SK-N-SH (cell line): ENCODE measurements at regions not wholly inside any gene's neighbourhood (a gene's known extent, or its start where the extent isn't known, plus 50 kb on each side); places are given as distances from the start of the nearest gene placed in this dataset.

ENCODE experiments used
- CTCF ChIA-PET: fragments of 300-600, 350-600 bp; formaldehyde crosslinking; extraction: SDS; loops from one replicate; lab custom pipeline; 2021; lab: Yijun Ruan, JAX
- POLR2A ChIA-PET: fragments of 350-600 bp; sonication (Branson Sonifier 250); formaldehyde crosslinking; extraction: SDS; loops from one replicate; lab custom pipeline; 2020; ENCODE audit warnings: antibody characterized with exemption, inconsistent platforms; lab: Yijun Ruan, JAX
- DNase-seq: peaks from one replicate; pipeline ENCODE4 v3.0.0; 2012
- H2AFZ ChIP-seq: fragments of 200-600 bp; sonication (generic); 2 replicates; pipeline ENCODE4 v1.8.1; 2016; ENCODE audit warnings: antibody characterized with exemption, mild to moderate bottlenecking, low read depth
- H3F3A ChIP-seq: fragments of 200-600 bp; sonication (generic); replicated peaks from 2 replicates; pipeline ENCODE3; 2016; ENCODE audit warnings: antibody characterized with exemption, mild to moderate bottlenecking; ENCODE audit not compliant: insufficient read depth
- H3K27ac ChIP-seq, 2 experiments: fragments of 200-500 bp in 1 of 2; fragments of 200-600 bp in 1 of 2; sonication (Bioruptor generic) in 1 of 2; sonication (generic), shearing (Covaris generic) in 1 of 2; 2 replicates each; pipeline versions ENCODE4 v1.5.1 to v1.6.1; 2014 to 2016; ENCODE audit warnings: low read depth in 2 of 2, inconsistent platforms in 1 of 2, low read length in 1 of 2, mild to moderate bottlenecking in 1 of 2, mixed read lengths in 1 of 2
- H3K27me3 ChIP-seq: fragments of 200-600 bp; sonication (generic), shearing (Covaris generic); 2 replicates; pipeline ENCODE4 v1.6.1; 2016; ENCODE audit warnings: mixed run types; ENCODE audit not compliant: insufficient read depth
- H3K36me3 ChIP-seq, 2 experiments: fragments of 200-500 bp in 1 of 2; fragments of 200-600 bp in 1 of 2; sonication (Bioruptor generic) in 1 of 2; sonication (generic) in 1 of 2; replicated peaks in 1 of 2; 2 replicates each; pipeline versions ENCODE3 to v1.5.1; 2014 to 2016; ENCODE audit warnings: low read length in 1 of 2, mild to moderate bottlenecking in 1 of 2; ENCODE audit not compliant: insufficient read depth in 2 of 2, control insufficient read depth in 1 of 2
- H3K4me1 ChIP-seq, 2 experiments: fragments of 200-500 bp in 1 of 2; fragments of 200-600 bp in 1 of 2; sonication (Bioruptor generic) in 1 of 2; sonication (generic), shearing (Covaris generic) in 1 of 2; 2 replicates each; pipeline versions ENCODE4 v1.5.1 to v1.6.1; 2014 to 2016; ENCODE audit warnings: low read depth in 1 of 2, low read length in 1 of 2, mixed run types in 1 of 2; ENCODE audit not compliant: insufficient read depth in 2 of 2, control insufficient read depth in 1 of 2
- H3K4me2 ChIP-seq: fragments of 200-600 bp; sonication (generic), shearing (Covaris generic); 2 replicates; pipeline ENCODE4 v1.6.1; 2017; ENCODE audit warnings: mixed run types
- H3K4me3 ChIP-seq, 2 experiments: fragments of 200-500 bp in 1 of 2; fragments of 200-600 bp in 1 of 2; sonication (Bioruptor generic) in 1 of 2; sonication (generic), shearing (Covaris generic) in 1 of 2; 2 replicates each; pipeline versions ENCODE4 v1.5.1 to v1.8.1; 2014 to 2016; ENCODE audit warnings: low read depth in 2 of 2, inconsistent platforms in 1 of 2, low read length in 1 of 2, mild to moderate bottlenecking in 1 of 2, mixed read lengths in 1 of 2, moderate library complexity in 1 of 2
- H3K79me2 ChIP-seq: fragments of 200-600 bp; sonication (generic); 2 replicates; pipeline ENCODE4 v1.8.1; 2017; ENCODE audit warnings: mild to moderate bottlenecking; ENCODE audit not compliant: insufficient read depth
- H3K9ac ChIP-seq: fragments of 200-600 bp; sonication (generic); 2 replicates; pipeline ENCODE4 v1.6.1; 2017; ENCODE audit warnings: mixed run types
- H3K9me2 ChIP-seq: fragments of 200-600 bp; sonication (generic); 2 replicates; pipeline ENCODE4 v1.6.1; 2017; ENCODE audit warnings: mixed run types
- H3K9me3 ChIP-seq: fragments of 200-600 bp; sonication (generic); 2 replicates; pipeline ENCODE4 v1.6.1; 2017; ENCODE audit warnings: mixed run types, mild to moderate bottlenecking, moderate library complexity
- H4K20me1 ChIP-seq: fragments of 200-600 bp; sonication (generic); 2 replicates; pipeline ENCODE4 v1.6.1; 2017; ENCODE audit warnings: mild to moderate bottlenecking, mixed run types; ENCODE audit not compliant: insufficient read depth
- CHD2 ChIP-seq: fragments of 150-350 bp; IDR thresholded peaks from 2 replicates; pipeline ENCODE4 v1.6.1; 2018; ENCODE audit warnings: low read length; ENCODE audit not compliant: partially characterized antibody
- CTCF ChIP-seq: fragments of 200-600 bp; sonication (generic); IDR thresholded peaks from 2 replicates; pipeline ENCODE4 v1.6.1; 2017; ENCODE audit warnings: antibody characterized with exemption, mild to moderate bottlenecking, moderate library complexity
- EP300 ChIP-seq, 2 experiments: IDR thresholded peaks; 2 replicates each; pipeline versions ENCODE4 v1.4.0 to v1.6.1; 2012; ENCODE audit warnings: borderline replicate concordance in 1 of 2, low read depth in 1 of 2, low read length in 1 of 2
- FOXM1 ChIP-seq: IDR thresholded peaks from 2 replicates; pipeline ENCODE4 v1.4.0; 2012; ENCODE audit warnings: low read depth, mild to moderate bottlenecking
- GATA2 ChIP-seq: sonication (generic); formaldehyde crosslinking; IDR thresholded peaks from 2 replicates; pipeline ENCODE4 v1.5.0; 2020; ENCODE audit warnings: mild to moderate bottlenecking, missing genetic modification reagents
- IRF3 ChIP-seq: fragments of 150-350 bp; IDR thresholded peaks from 2 replicates; pipeline ENCODE4 v1.6.1; 2016; ENCODE audit warnings: mild to moderate bottlenecking, low read depth, low read length
- MAX ChIP-seq: IDR thresholded peaks from 2 replicates; pipeline ENCODE4 v1.4.0; 2012; ENCODE audit warnings: low read depth
- MEF2A ChIP-seq: IDR thresholded peaks from 2 replicates; pipeline ENCODE4 v1.4.0; 2012; ENCODE audit warnings: low read depth, borderline replicate concordance
- NFIC ChIP-seq: IDR thresholded peaks from 2 replicates; pipeline ENCODE4 v1.4.0; 2012; ENCODE audit warnings: borderline replicate concordance
- RAD21 ChIP-seq: IDR thresholded peaks from 2 replicates; pipeline ENCODE4 v1.6.1; 2012; ENCODE audit warnings: mild to moderate bottlenecking, low read length
- RCOR1 ChIP-seq: fragments of 150-350 bp; IDR thresholded peaks from 2 replicates; pipeline ENCODE4 v1.6.1; 2017; ENCODE audit warnings: antibody characterized with exemption, low read length
- REST ChIP-seq: IDR thresholded peaks from 2 replicates; pipeline ENCODE4 v1.6.1; 2012; ENCODE audit warnings: mild to moderate bottlenecking, low read depth, low read length, moderate library complexity
- RFX5 ChIP-seq: IDR thresholded peaks from 2 replicates; pipeline ENCODE4 v1.6.1; 2012; ENCODE audit warnings: mild to moderate bottlenecking, improper control_type of control experiment, low read length
- TCF12 ChIP-seq: IDR thresholded peaks from 2 replicates; pipeline ENCODE4 v1.4.0; 2012
- USF1 ChIP-seq: IDR thresholded peaks from 2 replicates; pipeline ENCODE4 v1.4.0; 2012; ENCODE audit warnings: low read depth, borderline replicate concordance
- USF2 ChIP-seq: fragments of 150-350 bp; IDR thresholded peaks from 2 replicates; pipeline ENCODE4 v1.6.1; 2017; ENCODE audit warnings: antibody characterized with exemption, low read length, low read depth, borderline replicate concordance
- WGBS: methylation state at CpG from one replicate; pipeline ENCODE4 v1.1.6; 2017; ENCODE audit warnings: low lambda C conversion rate; 5-methylcytosine and 5-hydroxymethylcytosine counted together

- H3K36me3 ChIP-seq, result no peaks in the 10 kb centered on the region
- no peak overlapping the region for H3K4me2 ChIP-seq
- no peaks in the 10 kb centered on the region for H3K9me3 ChIP-seq
- no peak overlapping the region for H2AFZ ChIP-seq
- H3K4me1 ChIP-seq, result peaks cover 3 to 7% of the 10 kb centered on the region in 2 experiments; a peak in 2 of 4 replicates
- H3K79me2 ChIP-seq, result no peaks in the 10 kb centered on the region
- H3K27me3 ChIP-seq, result no peaks in the 10 kb centered on the region
- TF ChIP-seq EP300 (IDR thresholded peaks at IDR 0.05; ENCODE audit: borderline replicate concordance in 1 of 2, low read depth in 1 of 2, low read length in 1 of 2), result no peak
- TF ChIP-seq NFIC, result no peak
- TF ChIP-seq CTCF, result no peak
- TF ChIP-seq FOXM1, result no peak
- no peak for TF ChIP-seq IRF3
- no peak for TF ChIP-seq REST
- no peak for TF ChIP-seq MEF2A
- no peak for TF ChIP-seq MAX
- TF ChIP-seq RAD21, result no peak
- TF ChIP-seq CHD2, result no peak
- no peak for TF ChIP-seq TCF12
- TF ChIP-seq RCOR1, result no peak
- TF ChIP-seq USF2, result no peak
- no peak for TF ChIP-seq GATA2 (CRISPR knock-in tag)
- no peak for TF ChIP-seq USF1
- TF ChIP-seq RFX5, result no peak
- peaks cover 14% of the 10 kb centered on the region for H3F3A ChIP-seq
- no peak overlapping the region for H3K4me3 ChIP-seq
- ChIA-PET POLR2A (no interaction called here), CTCF (interaction anchor here (1.7 kb wide), 1 partner anchor 174 kb away, joined by 4 read pairs; no protein-coding TSS in a partner anchor)
- no peak overlapping the region for H3K9ac ChIP-seq
- WGBS, result 91% methylated on average over 7 of the region's 7 CpGs
- no peak overlapping the region for H3K27ac ChIP-seq
- DNase-seq, result no peak
- H4K20me1 ChIP-seq, result no peaks in the 10 kb centered on the region
- no peaks in the 10 kb centered on the region for H3K9me2 ChIP-seq
Observed at GRCh38 chr10:52481986-52482555, 168.0 kb downstream of the DKK1 start.
